Sciatic nerve (tissue), 2 donors: ENCODE measurements at regions not wholly inside any gene's neighbourhood (a gene's known extent, or its start where the extent isn't known, plus 50 kb on each side); places are given as distances from the start of the nearest gene placed in this dataset.

Experiments used
- ATAC-seq: fragments of 200-7000 bp; cut with Tn5 transposase; one replicate; pipeline ENCODE4 v1.9.1; 2020; ENCODE audit warnings: mild to moderate bottlenecking, moderate library complexity
- DNase-seq: peaks from one replicate; pipeline ENCODE4 v3.0.0-alpha.2; 2020; ENCODE audit warnings: low spot score
- intact Hi-C: fragments of 100-400 bp; cut with DNase I; formaldehyde crosslinking; loops from one replicate; pipeline ENCODE4 v1.14.2; 2022
- donor health status: DM: no; HTN: no; CAD: no.
- donor health status: DM: no; HTN: no; CAD: no.

GRCh38 chr21:39124681-39125251 is 58.5 kb downstream of the PSMG1 start:
- intact Hi-C loops, result no loop called here
- DNase-seq (no peak), ATAC-seq (no peak)

GRCh38 chr21:39123375-39123774 is 59.9 kb downstream of the PSMG1 start:
- ATAC-seq, result no peak
- DNase-seq, result no peak
- intact Hi-C loops, result no loop called here

- ATAC-seq, result no peak
- DNase-seq, result no peak
- intact Hi-C loops, result no loop called here
These were observed 61.5 kb downstream of the PSMG1 start for GRCh38 chr21:39121600-39122355.

GRCh38 chr21:39120876-39121599 is 62.2 kb downstream of the PSMG1 start:
- ATAC-seq (no peak), DNase-seq (no peak)
- intact Hi-C loops, result no loop called here

DNA sequence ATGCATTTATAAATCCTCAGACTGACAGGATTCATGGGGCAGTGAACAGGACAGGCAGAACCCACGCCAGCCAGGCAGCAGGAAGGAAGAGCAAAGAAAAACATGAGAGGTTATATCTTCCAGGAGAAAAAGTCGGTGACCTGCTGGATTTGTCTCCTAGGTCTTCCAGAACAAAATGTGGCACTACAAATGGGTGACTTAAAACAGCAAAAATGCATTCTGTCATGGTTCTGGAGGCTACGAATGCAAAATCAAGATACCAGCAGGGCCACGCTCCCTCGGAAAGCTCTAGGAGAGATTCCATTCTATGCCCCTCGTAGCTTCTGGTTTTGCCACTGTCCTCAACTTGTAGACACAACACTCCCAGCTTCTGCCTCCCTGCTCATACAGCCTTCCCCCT is 63.4 kb downstream of the PSMG1 start:
- ATAC-seq (no peak), DNase-seq (no peak)
- intact Hi-C loops, result no loop called here

DNA sequence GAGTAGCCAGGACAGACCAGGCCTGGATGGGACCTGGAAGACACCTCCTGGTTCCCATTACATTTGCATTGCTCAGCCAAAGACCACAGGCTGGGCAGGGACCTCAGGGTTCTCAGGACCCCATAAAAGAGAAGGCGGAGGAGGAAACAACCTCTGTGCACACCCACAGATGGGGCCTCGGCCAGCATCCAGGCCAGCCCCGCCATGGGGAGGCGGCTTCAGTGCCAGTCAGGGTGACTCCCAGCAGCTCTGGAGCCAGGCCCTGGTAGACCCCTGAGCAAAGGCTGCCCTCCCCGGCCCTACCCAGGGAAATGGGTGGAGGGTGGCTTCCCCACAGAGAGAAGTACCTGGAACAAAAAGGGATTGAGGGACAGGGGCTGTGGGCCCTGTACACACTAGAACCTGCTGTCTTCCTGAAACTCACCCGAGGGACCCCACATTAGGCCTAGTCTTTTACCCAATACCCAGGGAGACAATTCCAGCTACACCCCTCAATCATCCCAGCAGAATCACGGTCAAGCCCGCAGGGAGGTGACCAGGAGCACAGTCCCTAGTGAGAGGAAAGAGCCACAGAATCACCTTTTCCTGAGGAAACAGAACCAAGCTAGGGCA is 64.5 kb downstream of the PSMG1 start:
- no peak for DNase-seq
- no peak for ATAC-seq
- intact Hi-C loops, result no loop called here

- intact Hi-C loops, result no loop called here
- DNase-seq (no peak), ATAC-seq (no peak)
These were observed 65.2 kb downstream of the PSMG1 start for GRCh38 chr21:39118061-39118460.

- intact Hi-C loops, result no loop called here
These were observed 65.7 kb downstream of the PSMG1 start for GRCh38 chr21:39117440-39117970.

GRCh38 chr21:39116761-39117439 is 66.4 kb downstream of the PSMG1 start:
- no peak for ATAC-seq
- no peak for DNase-seq
- intact Hi-C loops, result no loop called here

More at GRCh38 chr21:39117440-39117970, 65.7 kb downstream of the PSMG1 start:
- no peak for DNase-seq
- ATAC-seq, result no peak

DNA sequence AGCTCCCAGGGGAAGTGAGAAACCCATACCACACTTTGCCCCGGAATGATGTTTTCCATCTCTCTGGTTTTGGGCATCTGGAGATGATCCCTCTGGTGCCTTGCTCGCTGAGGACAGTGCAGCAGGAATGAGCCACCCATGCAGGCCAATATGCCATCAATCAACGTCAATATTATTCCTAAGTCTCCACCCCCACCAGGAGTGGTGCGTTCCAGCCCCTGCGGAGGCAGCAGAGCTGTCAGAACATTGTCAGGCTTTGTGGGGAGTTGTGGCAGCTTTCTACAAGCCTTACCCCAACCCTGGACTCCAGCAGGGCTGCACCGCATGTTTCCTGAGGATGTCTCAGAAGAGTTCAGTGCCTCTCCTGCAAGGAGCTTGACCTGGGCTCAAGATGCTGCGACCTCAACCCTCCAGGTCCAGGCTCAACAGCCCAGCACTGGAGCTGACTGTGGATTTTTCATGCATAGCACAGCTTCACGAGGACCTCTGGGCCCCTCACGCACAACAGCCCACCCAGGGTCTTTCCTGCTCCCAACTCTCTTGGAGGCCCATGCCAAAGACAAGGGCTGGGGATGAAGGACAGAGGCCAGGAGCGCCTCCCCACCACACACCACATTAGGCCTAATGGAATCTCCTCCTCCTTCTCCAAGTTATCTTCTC is 67.5 kb downstream of the PSMG1 start:
- intact Hi-C loops, result no loop called here
- no peak for ATAC-seq
- DNase-seq, result no peak

DNA sequence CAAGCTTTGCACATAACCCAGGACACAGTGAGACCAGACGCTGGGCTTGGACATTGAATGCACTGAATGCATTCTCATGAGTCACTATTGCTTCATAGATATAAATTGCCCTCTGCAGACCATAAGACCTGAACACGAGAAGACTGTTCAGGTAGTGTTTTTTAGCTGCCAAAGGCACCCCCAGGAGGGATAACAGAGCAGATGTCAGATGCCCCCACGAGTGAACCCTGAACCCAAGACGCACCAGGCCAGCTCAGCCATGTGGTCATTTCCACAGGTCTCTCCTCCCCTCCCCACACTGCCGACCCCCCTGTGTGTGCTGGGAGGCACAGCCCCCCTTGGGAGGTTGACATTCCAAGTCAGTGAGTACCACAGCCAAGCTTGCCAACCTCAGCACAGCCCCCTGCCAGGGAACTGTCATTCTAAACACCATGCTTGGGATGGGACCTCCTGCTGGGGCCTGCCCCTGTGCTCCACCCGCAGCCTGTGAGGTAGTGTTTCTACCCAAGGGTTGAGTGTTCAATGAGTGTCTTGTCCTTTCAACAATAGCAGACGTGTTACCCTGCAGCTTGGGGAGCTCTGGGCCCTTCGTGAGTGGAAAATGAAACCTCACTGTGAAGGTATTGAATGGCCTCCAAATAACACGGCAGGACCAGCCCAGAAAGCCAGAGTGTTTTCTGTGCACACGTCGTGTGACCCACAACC is 68.2 kb downstream of the PSMG1 start:
- ATAC-seq, result no peak
- DNase-seq, result no peak
- intact Hi-C loops, result no loop called here

GRCh38 chr21:39111931-39112550 is 71.2 kb downstream of the PSMG1 start:
- DNase-seq, result no peak
- intact Hi-C loops, result no loop called here
- ATAC-seq, result no peak

GRCh38 chr21:39110431-39110830 is 72.8 kb downstream of the PSMG1 start:
- no peak for ATAC-seq
- DNase-seq, result no peak
- intact Hi-C loops, result no loop called here

GRCh38 chr21:39109596-39110210 is 73.5 kb downstream of the PSMG1 start:
- no peak for ATAC-seq
- intact Hi-C loops, result no loop called here
- DNase-seq, result no peak

DNA sequence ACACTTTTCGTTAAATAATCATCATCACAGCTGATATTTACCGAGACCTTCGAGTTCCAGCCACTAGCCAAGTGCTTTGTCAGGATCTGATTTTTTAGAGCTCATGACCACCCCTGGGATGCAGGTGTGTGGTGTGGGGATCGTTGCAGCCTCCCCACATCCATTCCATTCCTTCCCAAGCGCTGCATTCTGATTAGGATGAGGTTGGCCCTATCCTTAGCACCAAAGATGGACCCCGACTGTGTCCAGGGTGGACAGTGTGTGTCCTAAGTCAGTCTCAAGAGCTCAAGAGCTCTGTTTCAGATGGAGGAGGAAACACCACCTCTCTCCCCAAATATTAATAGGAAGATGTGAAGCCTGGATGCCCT is 74.1 kb downstream of the PSMG1 start:
- intact Hi-C loops, result no loop called here
- DNase-seq (no peak), ATAC-seq (no peak)

DNA sequence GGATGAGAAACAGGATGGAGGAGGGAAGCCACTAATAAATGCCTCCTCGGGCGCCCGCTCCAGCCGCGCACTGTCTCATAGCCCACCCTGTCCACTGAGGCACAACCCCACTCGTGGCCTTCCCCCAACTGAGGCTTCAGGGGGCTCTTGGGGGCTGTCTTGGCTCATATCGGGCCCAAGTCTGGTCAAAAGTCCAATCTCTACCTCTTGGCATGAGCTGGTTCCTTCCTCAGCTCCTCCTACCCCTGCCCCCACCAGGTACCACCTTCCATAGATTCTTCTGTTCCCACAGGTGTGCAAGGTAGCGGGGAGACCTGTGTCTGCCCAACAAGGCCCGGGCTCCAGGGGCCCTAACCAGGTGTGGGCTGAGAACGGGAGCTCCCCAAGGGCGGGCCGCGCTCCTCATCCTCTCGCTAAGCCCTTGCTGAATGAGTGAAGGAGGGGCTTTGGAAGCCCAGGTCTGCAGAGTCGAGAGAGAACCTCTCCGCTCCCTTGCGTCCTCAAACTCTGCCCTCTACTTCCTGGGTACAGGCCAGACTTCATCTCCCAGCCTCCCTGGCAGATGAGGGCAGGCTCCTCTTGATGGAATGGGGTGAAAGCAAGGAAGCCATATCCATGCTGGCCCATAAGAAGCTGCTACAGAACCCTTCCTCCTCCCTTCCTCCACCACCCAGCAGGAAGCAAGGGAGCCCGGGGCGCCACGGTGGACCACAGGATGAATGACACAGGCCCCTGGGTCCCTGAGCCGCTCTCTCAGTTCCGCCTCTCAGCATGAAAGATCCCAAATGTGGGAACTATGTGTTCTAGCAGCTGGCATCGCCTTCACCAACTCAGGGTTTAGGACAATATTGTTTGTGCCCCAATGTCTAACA is 74.7 kb downstream of the PSMG1 start:
- DNase-seq, result no peak
- no peak for ATAC-seq
- intact Hi-C loops, result no loop called here
